CD14-positive monocyte (primary cell): ENCODE measurements at regions not wholly inside any gene's neighbourhood (a gene's known extent, or its start where the extent isn't known, plus 50 kb on each side); places are given as distances from the start of the nearest gene placed in this dataset.

Experiments used
- DNase-seq, 3 donors: peaks; one replicate each; pipeline ENCODE4 v3.0.0-alpha.2; 2011 to 2022
- H2AFZ ChIP-seq: 2 replicates; pipeline ENCODE4 v1.6.0; 2012; ENCODE audit warnings: mild to moderate bottlenecking, low read depth, low read length, inconsistent platforms; ENCODE audit not compliant: insufficient read depth, poor library complexity, severe bottlenecking
- H3K27ac ChIP-seq, 2 donors: 1 replicate in 1 of 2; 2 replicates in 1 of 2; pipeline ENCODE4 v1.5.1; 2012 to 2013; ENCODE audit warnings: low read length in 2 of 2, control low read depth in 1 of 2, inconsistent platforms in 1 of 2, low read depth in 1 of 2, mild to moderate bottlenecking in 1 of 2
- H3K27me3 ChIP-seq, 2 donors: one replicate each; pipeline versions ENCODE4 v1.6.0 to v1.6.1; 2011 to 2013; ENCODE audit warnings: low read length in 2 of 2; ENCODE audit not compliant: control insufficient read depth in 2 of 2, insufficient read depth in 2 of 2
- H3K36me3 ChIP-seq, 2 donors: replicated peaks in 1 of 2; 1 replicate in 1 of 2; 2 replicates in 1 of 2; pipeline versions ENCODE4 v1.5.1 to v1.6.1; 2012 to 2013; ENCODE audit warnings: low read length in 2 of 2, control low read depth in 1 of 2, inconsistent platforms in 1 of 2, mild to moderate bottlenecking in 1 of 2; ENCODE audit not compliant: insufficient read depth in 2 of 2, control insufficient read depth in 1 of 2
- H3K4me1 ChIP-seq, 2 donors: 1 replicate in 1 of 2; 2 replicates in 1 of 2; pipeline versions ENCODE4 v1.5.1 to v1.6.1; 2012 to 2013; ENCODE audit warnings: low read length in 2 of 2, control low read depth in 1 of 2, inconsistent platforms in 1 of 2, mild to moderate bottlenecking in 1 of 2, moderate library complexity in 1 of 2; ENCODE audit not compliant: insufficient read depth in 2 of 2, control insufficient read depth in 1 of 2
- H3K4me2 ChIP-seq: replicated peaks from 2 replicates; pipeline ENCODE3; 2012; ENCODE audit warnings: low read length, moderate library complexity, mild to moderate bottlenecking; ENCODE audit not compliant: poor library complexity, severe bottlenecking; ENCODE audit errors: extremely low read depth
- H3K4me3 ChIP-seq, 3 experiments: fragments of 200-600 bp in 1 of 3; sonication (generic) in 1 of 3; replicated peaks in 1 of 3; 1 replicate in 2 of 3; 2 replicates in 1 of 3; pipeline ENCODE4 v1.5.1; 2011 to 2013; ENCODE audit warnings: low read length in 3 of 3, mild to moderate bottlenecking in 3 of 3, control low read depth in 2 of 3, low read depth in 2 of 3, inconsistent platforms in 1 of 3, moderate library complexity in 1 of 3
- H3K79me2 ChIP-seq: 2 replicates; pipeline ENCODE4 v1.6.0; 2012; ENCODE audit warnings: mild to moderate bottlenecking, control low read depth, inconsistent platforms, low read length, moderate library complexity; ENCODE audit not compliant: insufficient read depth
- H3K9ac ChIP-seq: 2 replicates; pipeline ENCODE4 v1.6.0; 2017; ENCODE audit warnings: low read length, mild to moderate bottlenecking; ENCODE audit not compliant: insufficient read depth, poor library complexity, severe bottlenecking
- H3K9me3 ChIP-seq, 2 donors: replicated peaks in 1 of 2; 1 replicate in 1 of 2; 2 replicates in 1 of 2; pipeline versions ENCODE4 v1.5.1 to v1.6.1; 2012 to 2013; ENCODE audit warnings: low read length in 2 of 2, control low read depth in 1 of 2; ENCODE audit not compliant: control insufficient read depth in 1 of 2, insufficient read depth in 1 of 2
- H4K20me1 ChIP-seq: 2 replicates; pipeline ENCODE4 v1.6.0; 2012; ENCODE audit warnings: mild to moderate bottlenecking, low read length, control low read depth, moderate library complexity; ENCODE audit not compliant: insufficient read depth
- H3K27ac Mint-ChIP-seq, 7 donors: one replicate each; pipeline ENCODE4 v1.8.0; 2020; ENCODE audit warnings: mild to moderate bottlenecking in 7 of 7, mixed read lengths in 7 of 7, moderate library complexity in 6 of 7, inconsistent platforms in 2 of 7
- H3K27me3 Mint-ChIP-seq, 3 donors: one replicate each; pipeline ENCODE4 v1.8.0; 2021 to 2022; ENCODE audit warnings: low read depth in 3 of 3, mild to moderate bottlenecking in 3 of 3, mixed read lengths in 3 of 3, moderate library complexity in 3 of 3, inconsistent platforms in 1 of 3
- H3K36me3 Mint-ChIP-seq, 2 donors: one replicate each; pipeline ENCODE4 v1.8.0; 2020; ENCODE audit warnings: mixed read lengths in 2 of 2, inconsistent platforms in 1 of 2, mild to moderate bottlenecking in 1 of 2
- H3K4me1 Mint-ChIP-seq: one replicate; pipeline ENCODE4 v1.8.0; 2020; ENCODE audit warnings: mild to moderate bottlenecking, mixed read lengths
- H3K4me3 Mint-ChIP-seq, 2 donors: one replicate each; pipeline ENCODE4 v1.8.0; 2020; ENCODE audit warnings: mild to moderate bottlenecking in 2 of 2, mixed read lengths in 2 of 2, moderate library complexity in 1 of 2
- H3K9me3 Mint-ChIP-seq, 7 donors: one replicate each; pipeline ENCODE4 v1.8.0; 2020 to 2022; ENCODE audit warnings: mixed read lengths in 7 of 7, mild to moderate bottlenecking in 6 of 7, moderate library complexity in 6 of 7, inconsistent platforms in 2 of 7
- CTCF ChIP-seq: fragments of 200-600 bp; IDR thresholded peaks from one replicate; pipeline ENCODE4 v1.8.0; 2022; ENCODE audit warnings: antibody characterized with exemption, mild to moderate bottlenecking
- WGBS: methylation state at CpG from one replicate; pipeline ENCODE4 v1.1.5; 2013; ENCODE audit warnings: missing lambda C conversion rate; ENCODE audit not compliant: insufficient coverage; 5-methylcytosine and 5-hydroxymethylcytosine counted together
- intact Hi-C, 2 donors: fragments of 100-400 bp; cut with micrococcal nuclease; formaldehyde crosslinking; loops; one replicate each; pipeline versions ENCODE4 v1.15.0 to v1.15.1; 2023

- H3K27me3 ChIP-seq, result no peaks in the 10 kb centered on the region
- no peak for DNase-seq
- no peak for TF ChIP-seq CTCF
- H3K4me3 Mint-ChIP-seq, result no peak overlapping the region
- peaks cover 0 to 1% (median 0%) of the 10 kb centered on the region in 3 donors for H3K27me3 Mint-ChIP-seq
- no peaks in the 10 kb centered on the region for H3K4me1 Mint-ChIP-seq
- H3K36me3 Mint-ChIP-seq, result no peaks in the 10 kb centered on the region
- H3K9me3 Mint-ChIP-seq, result peaks cover 0 to 2% (median 0%) of the 10 kb centered on the region in 7 donors
- no peak overlapping the region for H3K9ac ChIP-seq
- H3K4me1 ChIP-seq, result no peaks in the 10 kb centered on the region
- no peaks in the 10 kb centered on the region for H3K36me3 ChIP-seq
- 75% methylated on average over 8 of the region's 8 CpGs for WGBS
- H2AFZ ChIP-seq, result no peak overlapping the region
- no peak overlapping the region for H3K4me3 ChIP-seq
- H3K4me2 ChIP-seq, result no peak overlapping the region
- H3K9me3 ChIP-seq, result no peaks in the 10 kb centered on the region
- intact Hi-C loops, result no loop called here
- no peak overlapping the region for H3K27ac ChIP-seq
- no peaks in the 10 kb centered on the region for H4K20me1 ChIP-seq
- no peak overlapping the region for H3K27ac Mint-ChIP-seq
- H3K79me2 ChIP-seq, result no peaks in the 10 kb centered on the region
Observed at GRCh38 chr16:5461141-5461540, 363.5 kb upstream of the EEF2KMT start.

DNA sequence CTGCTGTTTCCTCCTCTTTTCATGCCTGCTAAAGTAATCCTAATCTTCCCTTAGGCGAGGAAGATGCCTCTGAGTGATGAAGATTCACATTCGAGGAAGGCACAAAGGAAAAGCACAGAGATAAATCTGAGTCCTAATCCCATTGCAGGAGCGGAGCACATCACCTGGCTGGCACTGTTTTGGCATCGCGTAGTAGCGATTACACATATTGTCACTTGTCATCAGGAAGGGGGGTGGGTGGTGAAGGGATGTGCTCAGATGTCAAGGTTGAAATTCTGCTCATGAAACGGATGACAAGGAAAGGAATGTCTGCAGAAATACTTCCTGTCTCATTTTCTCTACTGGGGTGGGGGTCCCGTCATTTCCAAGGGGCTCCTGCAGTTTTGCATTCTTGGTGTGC lies 363.1 kb upstream of the EEF2KMT start:
- no peak overlapping the region for H3K4me3 Mint-ChIP-seq
- H3K9me3 Mint-ChIP-seq, result peaks cover 0 to 2% (median 0%) of the 10 kb centered on the region in 7 donors
- H3K4me1 ChIP-seq, result no peaks in the 10 kb centered on the region

More for the DNA sequence above, 363.1 kb upstream of the EEF2KMT start:
- H3K9me3 ChIP-seq, result no peaks in the 10 kb centered on the region
- H3K27me3 ChIP-seq, result no peaks in the 10 kb centered on the region
- no peak overlapping the region for H3K9ac ChIP-seq
- Mint-ChIP-seq H3K36me3 (no peaks in the 10 kb centered on the region), H3K27ac (no peak overlapping the region), H3K27me3 (peaks cover 0 to 1% (median 0%) of the 10 kb centered on the region in 3 donors), H3K4me1 (no peaks in the 10 kb centered on the region)
- no peak overlapping the region for H3K4me2 ChIP-seq
- H3K27ac ChIP-seq, result no peak overlapping the region
- no peak overlapping the region for H3K4me3 ChIP-seq
- 70% methylated on average over 2 of the region's 8 CpGs for WGBS
- intact Hi-C loops, result no loop called here
- H3K79me2 ChIP-seq, result no peaks in the 10 kb centered on the region
- TF ChIP-seq CTCF, result no peak
- no peaks in the 10 kb centered on the region for H4K20me1 ChIP-seq
- H3K36me3 ChIP-seq, result no peaks in the 10 kb centered on the region
- no peak for DNase-seq
- no peak overlapping the region for H2AFZ ChIP-seq
